ENCODE measurements at regions not wholly inside any gene's neighbourhood (a gene's known extent, or its start where the extent isn't known, plus 50 kb on each side); places are given as distances from the start of the nearest gene placed in this dataset.

GRCh38 chr21:32134441-32135130, 144.3 kb downstream of the MIS18A start:
- intact Hi-C loops (cut with micrococcal nuclease; ENCODE audit: unreplicated experiment), result no loop called here
- Histone ChIP-seq H3K36me3 (ENCODE audit: control insufficient read depth, insufficient read depth, low read length) (no peaks in the 10 kb centered on the region), H3K27me3 (ENCODE audit: control insufficient read depth, insufficient read depth, low read length) (no peaks in the 10 kb centered on the region), H3K4me3 (ENCODE audit: low read depth in 2 of 2, low read length in 2 of 2) (no peak overlapping the region), H3K4me1 (ENCODE audit: control insufficient read depth, insufficient read depth, low read length) (no peaks in the 10 kb centered on the region), H3K27ac (ENCODE audit: low read length) (no peak overlapping the region), H3K9me3 (ENCODE audit: control insufficient read depth, insufficient read depth, low read depth, low read length) (no peaks in the 10 kb centered on the region)
- in situ Hi-C loops (cut with HindIII; ENCODE audit: low pct_unique_long_range_greater_than_20kb, low sequenced_read_pairs), result no loop called here
- DNase-seq (ENCODE audit: low read depth, low spot score), result no peak
- BruUV-seq (replicated peaks), result no TSS peak
- CTCF ChIA-PET, result no interaction called here
- POLR2A ChIA-PET, result no interaction called here
- ATAC-seq, result no peak
- TF ChIP-seq POLR2AphosphoS5 (IDR thresholded peaks at IDR 0.05; ENCODE audit: low read depth, low read length) (no peak), REST (IDR thresholded peaks at IDR 0.05; ENCODE audit: insufficient read depth in 1 of 2, low read depth in 2 of 2, low read length in 1 of 2) (no peak), CTCF (IDR thresholded peaks at IDR 0.05) (no peak), SIN3A (IDR thresholded peaks at IDR 0.05; ENCODE audit: borderline replicate concordance, insufficient read depth, low read depth, low read length) (no peak), TCF7L2 (IDR thresholded peaks at IDR 0.05; ENCODE audit: low read depth, low read length) (no peak)

- H3K9me3 ChIP-seq (ENCODE audit: control insufficient read depth, insufficient read depth, low read depth, low read length), result no peaks in the 10 kb centered on the region
- ATAC-seq (no peak), DNase-seq (ENCODE audit: low read depth, low spot score) (no peak)
- POLR2A ChIA-PET, result no interaction called here
- no peak overlapping the region for H3K27ac ChIP-seq (ENCODE audit: low read length)
- BruUV-seq (replicated peaks), result no TSS peak
- in situ Hi-C loops (cut with HindIII; ENCODE audit: low pct_unique_long_range_greater_than_20kb, low sequenced_read_pairs) (no loop called here), intact Hi-C loops (cut with micrococcal nuclease; ENCODE audit: unreplicated experiment) (no loop called here)
- H3K36me3 ChIP-seq (ENCODE audit: control insufficient read depth, insufficient read depth, low read length), result no peaks in the 10 kb centered on the region
- no peaks in the 10 kb centered on the region for H3K4me1 ChIP-seq (ENCODE audit: control insufficient read depth, insufficient read depth, low read length)
- CTCF ChIA-PET, result no interaction called here
- TF ChIP-seq CTCF (IDR thresholded peaks at IDR 0.05) (no peak), POLR2AphosphoS5 (IDR thresholded peaks at IDR 0.05; ENCODE audit: low read depth, low read length) (no peak), SIN3A (IDR thresholded peaks at IDR 0.05; ENCODE audit: borderline replicate concordance, insufficient read depth, low read depth, low read length) (no peak), REST (IDR thresholded peaks at IDR 0.05; ENCODE audit: insufficient read depth in 1 of 2, low read depth in 2 of 2, low read length in 1 of 2) (no peak), TCF7L2 (IDR thresholded peaks at IDR 0.05; ENCODE audit: low read depth, low read length) (no peak)
- no peak overlapping the region for H3K4me3 ChIP-seq (ENCODE audit: low read depth in 2 of 2, low read length in 2 of 2)
- no peaks in the 10 kb centered on the region for H3K27me3 ChIP-seq (ENCODE audit: control insufficient read depth, insufficient read depth, low read length)
Measured at GRCh38 chr21:32132881-32133280, 146.0 kb downstream of the MIS18A start.

Data from Panc1 (cell line).